ENCODE measurements at regions not wholly inside any gene's neighbourhood (a gene's known extent, or its start where the extent isn't known, plus 50 kb on each side); places are given as distances from the start of the nearest gene placed in this dataset.

- TF ChIP-seq CTCF (IDR thresholded peaks at IDR 0.05) = no peak
- TF ChIP-seq POLR2A (IDR thresholded peaks at IDR 0.05) = no peak
- no peak for TF ChIP-seq EP300 (IDR thresholded peaks at IDR 0.05)
These were observed 103.6 kb downstream of the LITAF start for GRCh38 chr16:11482946-11483748.
